HG03175 (cell line): ENCODE measurements at regions not wholly inside any gene's neighbourhood (a gene's known extent, or its start where the extent isn't known, plus 50 kb on each side); places are given as distances from the start of the nearest gene placed in this dataset.

ENCODE experiments used
- ATAC-seq: cut with Tn5 transposase; IDR thresholded peaks from one replicate; pipeline ENCODE4 v1.9.1; 2021; ENCODE audit warnings: mild to moderate bottlenecking, moderate library complexity; ENCODE audit not compliant: unreplicated experiment

DNA sequence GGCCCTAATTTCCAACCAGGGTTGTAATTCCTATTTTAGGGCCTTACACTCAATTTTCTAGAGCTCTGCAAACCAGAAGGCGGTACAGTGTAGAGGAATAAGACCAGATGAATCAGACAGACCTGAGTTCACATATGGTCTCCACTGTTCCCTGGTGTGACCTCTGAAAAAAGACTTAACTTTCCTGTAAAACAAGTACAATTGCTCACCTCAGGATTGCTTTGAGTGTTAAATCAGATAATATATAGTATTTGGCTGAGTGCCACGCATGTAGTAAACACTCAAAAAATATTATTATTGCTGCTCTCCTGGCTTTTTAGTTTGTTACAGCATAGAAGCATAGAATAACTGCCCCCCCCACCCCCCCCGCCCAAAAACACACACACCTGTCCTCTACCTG is 51.0 kb upstream of the STT3B start:
- no peak for ATAC-seq

DNA sequence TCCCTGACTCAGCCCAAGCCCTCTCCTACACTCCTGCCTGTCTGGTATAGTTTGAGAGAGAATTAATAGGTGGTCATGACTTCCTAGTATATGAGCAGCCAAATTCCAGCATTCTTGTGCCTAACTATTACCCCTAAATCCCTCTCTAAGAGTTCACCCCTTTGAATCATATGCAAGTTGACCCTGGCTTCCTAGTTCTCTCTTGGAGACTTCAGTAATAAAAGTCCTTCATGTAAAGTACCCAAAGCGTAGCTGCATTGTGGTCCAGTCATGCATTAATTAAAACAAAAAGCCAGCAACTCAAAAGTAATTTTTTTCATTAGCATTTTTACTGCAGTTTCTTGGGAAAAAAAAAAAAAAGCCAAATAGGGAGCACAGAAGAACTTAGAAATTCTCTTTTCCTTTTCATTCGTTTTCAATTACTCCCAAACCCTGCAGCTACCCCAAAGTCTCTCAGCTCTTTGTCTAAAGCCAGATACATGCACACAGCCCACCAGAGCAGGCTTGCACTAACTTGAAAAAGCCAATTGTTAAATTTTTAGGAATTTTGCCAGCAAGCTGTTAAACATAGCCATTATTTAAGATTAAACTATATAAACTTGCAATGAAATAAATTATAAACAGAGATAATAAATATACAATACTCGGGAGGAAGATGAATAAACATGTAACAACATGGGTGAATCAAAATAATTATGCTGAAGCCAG is 50.1 kb upstream of the STT3B start:
- ATAC-seq: no peak
